IPS-NIHi7 (cell line): ENCODE measurements at regions not wholly inside any gene's neighbourhood (a gene's known extent, or its start where the extent isn't known, plus 50 kb on each side); places are given as distances from the start of the nearest gene placed in this dataset.

Experiments
- DNase-seq: peaks from one replicate; pipeline ENCODE4 v3.0.0; 2012; ENCODE audit warnings: mixed read lengths; ENCODE audit errors: extremely low spot score

DNA sequence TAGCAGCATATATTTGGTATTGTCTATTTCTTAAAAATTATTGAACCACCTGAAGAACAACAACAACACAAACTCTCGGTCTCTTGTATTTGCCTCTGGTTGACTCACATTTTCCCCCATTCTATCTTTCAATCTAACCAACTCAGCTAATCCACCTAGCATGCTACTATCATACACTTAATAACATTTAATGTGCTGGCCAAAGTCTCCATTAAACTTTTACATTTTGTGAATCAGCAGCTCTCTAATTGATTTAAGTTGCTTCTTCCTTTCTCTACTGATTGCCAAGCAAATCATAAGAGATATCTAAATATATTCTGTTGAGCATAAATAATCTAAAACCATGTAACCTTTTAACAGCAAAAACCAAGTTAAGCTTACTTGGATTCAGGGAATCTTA is 631.7 kb downstream of the IGSF11 start:
- DNase-seq, result no peak

DNA sequence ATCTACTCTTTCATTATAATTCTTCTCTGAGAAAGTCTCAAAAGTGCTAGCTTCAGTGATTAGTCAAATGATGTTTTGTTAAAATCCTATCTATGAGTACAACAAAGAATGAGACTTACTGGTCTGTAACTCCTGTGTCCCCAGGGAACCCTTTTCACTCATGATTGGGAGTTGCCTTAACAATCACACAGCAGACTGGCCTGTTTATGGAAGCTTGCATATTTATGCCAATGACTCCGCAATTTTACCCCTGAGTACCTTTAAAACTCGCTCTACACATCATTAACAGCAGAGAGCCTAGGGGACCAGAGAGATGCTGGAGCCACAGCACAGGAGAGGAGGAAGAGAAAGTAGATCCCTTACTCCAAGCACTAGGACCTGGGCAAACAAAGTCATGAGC is 628.1 kb downstream of the IGSF11 start:
- no peak for DNase-seq

DNA sequence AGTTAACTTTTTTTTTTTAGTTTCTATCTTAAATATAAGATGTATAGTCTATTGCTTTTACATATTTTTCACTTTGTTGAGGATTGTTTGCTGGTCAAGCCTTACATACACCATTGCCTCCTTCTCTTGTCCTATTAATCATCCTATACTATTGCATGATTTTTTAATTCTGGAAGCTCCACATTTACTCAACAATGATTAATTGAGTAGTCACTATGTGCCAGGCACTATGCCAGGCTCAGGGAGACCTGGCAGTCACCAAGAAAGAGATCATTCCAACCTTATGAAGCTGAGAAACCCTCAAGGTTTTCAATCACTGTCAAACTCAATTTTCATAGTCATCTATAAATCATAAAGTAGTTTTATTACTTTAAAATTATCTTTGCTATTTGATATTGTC is 626.2 kb downstream of the IGSF11 start:
- no peak for DNase-seq

DNA sequence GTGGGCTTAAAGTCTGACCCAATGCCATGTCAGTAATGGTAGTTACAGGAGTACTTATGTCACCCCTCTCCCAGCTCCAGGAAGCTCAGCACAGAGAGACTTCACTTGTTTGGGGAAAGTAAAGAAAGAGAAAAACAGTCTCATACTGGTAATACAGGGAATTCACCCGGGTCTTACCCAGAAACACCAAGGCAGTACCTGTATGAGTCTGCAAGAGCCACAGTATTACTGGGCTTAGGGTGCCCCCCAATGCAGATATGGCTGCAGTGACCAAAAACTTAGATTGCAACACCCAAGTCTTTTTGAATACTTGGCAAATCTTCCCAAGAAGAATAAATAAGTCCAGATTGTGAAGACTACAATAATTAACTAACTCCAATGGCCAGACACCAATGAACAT is 622.1 kb downstream of the IGSF11 start:
- no peak for DNase-seq

DNA sequence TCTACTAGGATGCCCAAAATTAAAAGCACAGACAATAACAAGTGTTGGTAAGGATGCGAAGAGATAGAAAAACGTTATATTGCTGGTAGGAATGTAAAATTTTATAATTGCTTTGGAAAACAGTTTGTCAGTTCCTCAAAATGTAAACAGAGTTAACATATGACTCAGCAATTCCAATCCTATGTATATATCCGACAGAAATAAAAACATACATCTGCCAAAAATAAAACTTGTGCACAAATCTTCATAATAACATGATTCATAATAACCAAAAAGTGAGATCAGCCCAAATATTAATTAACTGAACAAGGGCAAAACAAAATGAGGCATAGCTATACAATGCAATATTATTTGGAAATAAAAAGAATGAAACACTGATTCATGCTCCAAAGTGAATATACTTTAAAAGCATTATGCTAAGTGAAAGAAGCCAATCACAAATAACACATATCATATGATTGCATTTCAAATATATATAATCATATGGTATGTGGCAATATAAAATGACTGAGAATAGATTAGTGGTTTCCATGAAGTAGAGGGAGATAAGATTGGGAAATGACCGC is 609.3 kb downstream of the IGSF11 start:
- no peak for DNase-seq

DNA sequence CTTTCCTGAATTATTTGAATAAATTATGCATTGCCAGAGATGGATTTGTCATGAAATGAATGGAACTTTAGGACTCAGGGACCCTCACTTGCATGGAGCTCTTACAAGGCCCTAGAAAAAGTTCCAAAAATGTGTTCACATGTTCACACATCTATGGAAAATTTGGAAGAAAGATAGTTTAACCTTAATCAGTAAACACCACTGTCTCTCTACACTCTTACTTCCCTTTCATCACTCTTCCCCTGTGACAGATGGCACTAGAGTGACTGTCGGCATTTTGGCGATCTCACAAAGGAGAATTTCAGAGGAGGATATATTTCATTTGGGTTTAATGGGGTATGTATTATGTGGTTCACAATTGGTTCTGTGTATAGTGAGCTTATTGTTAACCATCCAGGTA is 600.8 kb downstream of the IGSF11 start:
- DNase-seq, result no peak

DNA sequence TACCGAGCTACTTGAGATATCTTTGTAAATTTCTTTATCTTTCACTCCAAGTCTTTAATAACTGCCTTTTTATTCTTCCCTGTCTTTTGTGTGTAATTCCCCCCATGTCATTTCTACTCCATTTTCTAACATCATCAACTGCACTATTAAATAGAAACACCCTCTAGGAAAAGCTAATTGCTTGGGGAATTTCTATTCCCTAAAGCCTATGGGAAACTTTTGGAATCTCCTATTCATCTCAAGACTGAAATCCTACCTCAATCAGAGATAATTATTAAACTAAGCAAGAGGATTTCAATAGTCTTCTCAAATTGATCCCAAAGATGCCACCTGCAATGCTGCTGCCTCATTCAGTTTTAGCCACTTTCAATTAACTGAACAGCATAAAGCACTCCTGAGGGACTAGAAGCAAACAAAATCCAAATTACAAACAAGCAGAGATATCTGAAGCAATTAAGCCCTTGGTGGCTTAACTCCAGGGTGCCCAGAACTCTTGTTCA is 598.7 kb downstream of the IGSF11 start:
- DNase-seq, result no peak

DNA sequence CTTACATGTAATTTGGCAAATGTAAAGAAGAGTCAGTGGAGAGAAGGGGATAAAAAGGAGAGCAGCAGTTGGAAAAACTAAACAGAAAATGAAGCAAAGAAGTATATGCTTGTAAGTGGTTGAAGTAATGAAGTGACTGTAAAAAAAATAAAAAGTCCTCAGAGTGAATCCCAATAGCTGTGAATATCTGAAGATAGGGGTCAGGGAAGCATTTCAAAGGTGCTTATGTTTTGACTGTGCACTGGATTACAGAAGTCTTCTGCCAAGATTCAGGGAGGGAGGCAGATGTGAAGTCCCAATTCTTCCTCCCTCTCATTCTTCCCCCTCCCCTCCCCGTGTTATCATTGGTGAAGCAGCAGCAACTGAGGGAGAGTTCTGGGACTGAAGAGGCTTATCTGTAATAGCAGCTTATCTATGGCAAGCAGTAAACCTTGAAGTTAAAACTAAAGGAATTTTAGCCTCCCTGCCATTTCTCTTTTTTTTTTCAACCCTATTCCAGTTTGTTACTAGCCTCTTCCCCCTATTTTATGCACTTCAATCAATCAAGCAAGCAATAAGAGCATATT is 597.9 kb downstream of the IGSF11 start:
- peak; percentile 15 for DNase-seq

DNA sequence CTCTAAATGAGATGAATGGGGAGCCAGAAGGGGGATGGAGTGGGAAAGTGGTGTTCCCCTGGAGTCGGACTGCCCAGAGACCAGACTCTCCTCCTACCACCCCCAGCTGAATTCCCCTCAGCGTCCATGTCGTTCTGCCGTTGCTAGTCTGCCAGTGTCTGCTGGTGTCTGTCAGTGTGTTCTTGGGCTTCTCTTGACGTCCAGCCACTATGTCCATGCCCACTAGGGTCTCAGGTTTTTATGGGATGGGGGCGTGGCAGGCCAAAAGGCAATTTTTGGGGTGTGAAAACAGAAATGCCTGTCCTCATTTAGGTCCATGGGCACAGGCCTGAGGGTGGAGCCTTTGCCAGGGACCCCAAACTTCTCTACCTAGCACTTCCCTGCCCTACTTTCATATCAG is 589.6 kb downstream of the IGSF11 start:
- DNase-seq, result no peak

DNA sequence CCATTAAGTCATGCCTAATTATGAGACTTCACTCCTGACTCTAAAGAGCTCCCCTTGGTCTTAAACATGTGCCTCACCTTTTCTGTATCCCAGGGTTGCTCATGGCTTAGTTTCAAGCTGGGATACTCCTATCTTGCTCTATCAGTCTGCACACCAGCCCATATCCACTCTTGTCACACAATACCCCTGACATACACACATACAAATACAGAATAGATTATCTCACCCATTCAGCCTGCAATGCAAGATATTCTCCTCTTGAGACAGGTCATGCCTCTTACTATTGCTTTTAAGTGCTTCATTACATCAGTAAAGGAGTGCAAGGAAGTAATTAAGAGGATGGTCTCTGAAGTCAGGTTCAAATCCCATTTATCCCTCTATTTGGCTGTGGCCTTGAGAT is 587.3 kb downstream of the IGSF11 start:
- DNase-seq, result no peak

DNA sequence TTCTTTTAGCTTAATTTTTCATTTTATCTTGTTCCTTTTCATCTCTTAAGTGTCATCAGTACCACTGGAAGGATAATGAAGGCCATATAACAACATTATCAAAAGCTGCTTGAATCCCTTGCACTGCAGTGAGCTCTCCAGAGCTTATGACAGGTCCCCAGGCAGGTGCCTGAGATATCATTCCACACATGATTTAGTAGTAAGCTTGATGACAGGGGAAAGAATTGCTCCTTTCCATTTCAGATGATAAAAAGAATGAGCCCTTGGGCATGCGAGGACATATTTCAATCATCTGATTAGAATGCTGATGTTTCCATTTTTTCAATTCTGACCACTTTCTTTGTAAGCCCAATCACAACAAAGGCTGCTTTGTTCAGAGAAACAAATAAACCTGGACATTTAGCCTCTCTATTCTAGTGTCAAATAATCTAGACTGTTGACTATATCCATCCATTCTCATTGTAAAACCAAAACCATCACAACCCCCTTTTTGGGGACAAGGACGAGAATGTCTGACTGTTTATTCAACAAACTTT is 567.8 kb downstream of the IGSF11 start:
- no peak for DNase-seq

DNA sequence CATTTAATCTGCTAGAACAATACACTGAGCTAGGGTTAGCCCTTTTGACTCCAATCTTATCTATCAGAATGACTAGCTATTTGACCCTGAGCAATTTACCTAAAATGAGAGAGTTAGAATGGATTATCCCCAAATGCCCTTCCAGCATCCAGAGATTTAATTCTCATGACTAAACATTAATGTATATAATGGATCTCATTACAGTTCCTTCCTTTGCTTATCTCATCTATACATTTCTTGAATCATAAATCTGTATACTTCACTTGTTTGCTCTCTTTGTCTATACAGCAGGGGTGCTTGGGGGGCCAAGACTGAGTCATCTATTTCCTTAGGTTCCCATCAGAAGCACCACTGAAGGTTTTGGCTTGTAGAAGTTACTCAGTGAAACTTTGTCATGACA is 565.8 kb downstream of the IGSF11 start:
- no peak for DNase-seq

DNA sequence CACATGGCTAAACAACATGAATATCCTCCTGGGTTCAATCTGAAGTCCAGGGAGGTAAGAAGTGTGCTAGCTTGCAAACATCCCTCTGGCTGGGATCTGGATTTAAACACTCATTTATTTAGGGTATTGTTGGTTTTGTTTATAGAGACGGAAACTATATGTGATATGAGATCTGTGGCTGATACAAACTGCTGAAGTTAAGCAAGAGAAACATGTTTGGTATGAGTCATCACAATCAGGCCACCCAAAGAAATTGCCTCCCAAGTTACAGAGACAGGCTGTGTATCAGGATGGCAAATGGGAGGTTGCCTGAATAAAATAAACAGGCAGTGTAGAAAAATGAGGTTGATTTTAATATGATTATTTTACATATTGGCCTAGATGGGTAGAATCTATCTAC is 562.1 kb downstream of the IGSF11 start:
- DNase-seq, result no peak

DNA sequence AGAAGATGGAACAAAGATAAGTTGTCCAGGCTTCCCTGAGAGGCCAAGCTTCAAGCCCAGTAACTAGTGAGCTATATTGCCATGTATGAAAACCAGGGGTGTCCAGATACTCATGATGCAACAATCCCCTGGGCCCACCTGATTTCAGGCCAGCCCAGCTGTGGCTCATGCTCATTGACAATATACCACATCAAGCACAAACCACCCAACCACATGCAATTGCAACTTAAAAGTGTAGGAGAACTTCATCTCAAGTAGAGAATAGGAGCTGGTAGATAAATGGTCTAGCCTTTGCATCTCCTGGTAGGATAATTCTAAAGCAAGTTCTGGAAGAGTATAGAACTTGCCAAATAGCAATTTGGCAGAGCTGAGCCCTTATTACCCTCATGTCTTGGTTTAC is 561.3 kb downstream of the IGSF11 start:
- DNase-seq, result no peak

DNA sequence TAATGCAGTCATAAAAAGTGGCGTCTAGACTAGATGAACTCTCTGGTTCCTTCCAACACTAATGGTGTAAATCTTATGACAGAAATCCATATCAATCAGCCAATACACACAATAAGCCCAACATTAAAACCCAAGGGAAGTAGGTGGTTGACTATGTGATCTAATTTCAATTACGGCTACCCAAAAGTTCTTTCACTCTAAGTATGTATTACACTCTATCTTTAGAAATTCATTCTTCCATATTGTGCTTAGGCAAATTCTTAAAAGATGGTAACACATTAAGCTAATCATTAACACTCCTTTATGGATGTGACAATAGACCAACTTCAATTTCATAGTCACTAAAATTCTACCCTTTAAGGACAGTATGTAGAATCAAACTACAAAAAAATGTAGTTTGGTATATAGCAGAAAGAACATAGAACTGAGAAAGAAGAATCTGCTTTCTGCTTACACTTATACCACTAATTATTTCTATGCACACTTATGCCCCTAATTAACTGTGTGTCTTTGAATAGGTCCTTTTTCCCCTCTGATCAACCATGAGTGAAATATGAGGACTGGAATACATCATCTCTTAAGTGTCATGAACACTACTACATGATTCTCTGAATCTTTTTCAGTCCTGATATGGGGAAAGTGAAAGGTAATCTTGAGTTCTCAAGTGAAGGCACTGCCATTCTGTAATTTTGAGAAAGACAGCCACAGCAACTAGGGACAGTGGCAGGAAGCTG is 557.6 kb downstream of the IGSF11 start:
- no peak for DNase-seq

DNA sequence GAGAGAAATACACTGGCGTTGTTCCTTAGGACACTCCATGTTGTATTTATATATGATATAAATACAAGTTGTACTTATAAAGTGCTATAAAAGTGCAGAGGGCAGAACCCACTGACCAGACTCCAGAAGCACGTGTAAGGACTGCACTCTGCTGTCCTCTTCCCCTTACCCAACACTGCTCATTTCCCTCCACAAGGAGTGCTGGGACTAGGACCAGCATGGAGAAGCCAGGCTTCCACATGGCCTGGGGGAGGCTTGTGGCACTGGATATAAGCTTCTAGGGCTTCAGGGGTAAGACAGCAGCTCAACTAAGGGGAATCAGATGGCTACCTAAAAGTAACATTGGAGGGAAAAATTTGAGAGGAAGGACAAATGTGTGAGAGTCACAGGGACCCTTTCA is 556.9 kb downstream of the IGSF11 start:
- no peak for DNase-seq

DNA sequence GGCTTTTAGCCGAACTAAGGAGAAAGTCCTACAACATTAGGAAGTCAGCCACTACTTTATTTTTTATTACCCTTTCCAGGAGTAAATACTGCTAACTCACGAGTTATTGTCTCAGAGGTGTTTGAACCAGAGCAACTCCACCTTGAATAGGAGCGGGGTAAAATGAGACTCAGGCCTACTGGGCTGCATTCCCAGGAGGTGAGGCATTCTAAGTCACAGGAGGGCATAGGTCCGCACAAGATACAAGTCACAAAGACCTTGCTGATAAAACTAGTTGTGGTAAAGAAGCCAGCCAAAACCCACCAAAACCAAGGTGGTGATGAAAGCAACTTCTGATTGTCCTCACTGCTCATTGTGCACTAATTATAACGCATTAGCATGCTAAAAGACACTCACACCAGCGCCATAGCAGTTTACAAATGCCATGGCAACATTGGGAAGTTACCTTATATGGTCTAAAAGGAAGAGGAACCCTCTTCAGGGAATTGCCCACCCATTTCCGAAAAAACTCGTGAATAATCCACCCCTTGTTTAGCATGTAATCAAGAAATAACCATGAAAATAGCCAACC is 555.9 kb downstream of the IGSF11 start:
- DNase-seq, result no peak

DNA sequence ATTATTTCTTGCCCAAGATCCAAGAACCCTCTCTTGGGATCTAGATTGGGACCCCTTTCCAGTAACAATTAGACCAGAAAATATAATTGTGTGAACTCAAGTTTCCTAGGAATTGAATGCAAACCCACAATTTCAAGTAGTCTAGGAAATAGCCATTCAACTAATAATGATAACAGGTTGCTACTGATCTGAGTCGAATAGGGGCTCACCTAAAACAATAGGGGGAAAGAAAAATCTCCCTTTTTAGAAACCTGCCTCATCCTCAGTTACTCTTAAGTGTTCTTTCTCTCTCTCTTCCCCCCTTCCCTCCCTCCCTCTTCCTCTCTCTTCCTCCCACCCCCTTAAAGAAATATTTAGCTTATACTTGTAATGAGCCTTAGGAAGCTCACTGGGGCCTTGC is 555.3 kb downstream of the IGSF11 start:
- DNase-seq, result no peak

DNA sequence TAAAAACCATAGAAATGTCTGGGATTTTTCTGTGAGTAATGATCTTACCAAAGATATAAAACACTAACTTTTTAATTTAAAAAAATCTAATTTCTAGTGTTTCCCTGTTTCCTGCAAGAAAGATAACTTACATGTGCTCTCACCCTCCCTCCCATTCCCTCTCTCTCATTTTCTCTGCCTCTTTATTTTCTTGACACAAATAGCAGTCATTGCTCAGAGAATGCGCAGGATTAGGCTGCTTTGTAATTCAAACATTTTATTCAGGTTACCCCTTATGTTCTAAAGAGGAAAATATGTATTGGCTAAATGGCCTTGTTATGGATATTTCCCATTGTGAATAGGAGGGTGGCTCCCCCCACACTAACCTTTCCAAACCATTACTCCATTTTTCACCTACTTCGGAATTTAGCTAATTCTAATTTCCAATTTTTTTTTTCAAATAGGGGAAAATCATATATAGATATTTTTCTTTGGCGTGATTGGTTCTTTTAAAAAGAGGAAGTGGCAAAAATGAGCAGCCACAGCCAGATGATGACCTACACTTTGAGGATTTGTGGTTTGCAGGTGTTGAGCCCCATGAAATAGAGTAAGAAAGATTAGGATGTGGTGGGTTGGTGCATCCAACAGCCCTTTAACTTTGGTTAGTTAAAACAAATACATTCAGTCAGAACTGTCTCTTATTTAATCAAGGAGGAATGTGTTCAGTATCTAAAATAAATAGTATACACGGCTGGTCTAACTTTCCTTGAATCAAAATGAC is 554.4 kb downstream of the IGSF11 start:
- no peak for DNase-seq

DNA sequence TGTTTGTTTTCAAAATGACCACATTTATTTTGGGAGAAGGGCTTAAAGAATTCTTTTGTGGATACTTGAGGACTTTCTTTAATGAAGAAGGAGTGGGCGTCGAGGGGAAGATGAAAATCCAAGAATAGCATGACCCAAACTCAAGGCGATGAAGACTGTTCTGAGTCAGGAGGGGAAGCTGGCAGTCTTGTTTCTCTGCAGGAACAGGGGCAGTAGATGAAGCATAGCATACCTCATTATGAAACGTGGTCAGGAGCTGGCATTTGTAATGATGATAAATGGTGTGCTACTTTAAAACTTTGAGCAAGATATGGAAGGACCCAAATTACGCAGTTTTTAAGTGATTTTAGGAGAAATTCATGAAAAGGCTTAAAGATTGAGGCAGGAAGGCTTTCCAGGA is 549.0 kb downstream of the IGSF11 start:
- DNase-seq, result no peak

DNA sequence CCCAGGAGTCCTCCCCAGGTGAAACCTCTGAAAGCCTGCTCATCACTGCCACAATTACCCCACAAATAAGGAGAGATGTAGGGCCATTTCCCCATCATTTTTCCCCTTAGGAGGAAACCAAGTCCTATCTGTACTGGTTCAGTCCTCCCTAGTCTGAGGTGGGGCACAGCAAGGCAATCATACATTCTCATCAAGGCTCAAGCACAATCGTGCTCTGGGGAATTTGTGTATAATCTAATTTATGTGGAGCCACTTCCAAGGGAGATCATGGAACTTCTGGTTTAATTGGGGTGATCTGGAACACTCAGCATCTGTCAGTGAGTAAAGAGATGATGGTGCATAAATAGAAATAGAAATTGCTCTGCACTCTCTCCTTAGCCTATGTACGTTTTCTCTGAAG is 546.9 kb downstream of the IGSF11 start:
- DNase-seq, result no peak

DNA sequence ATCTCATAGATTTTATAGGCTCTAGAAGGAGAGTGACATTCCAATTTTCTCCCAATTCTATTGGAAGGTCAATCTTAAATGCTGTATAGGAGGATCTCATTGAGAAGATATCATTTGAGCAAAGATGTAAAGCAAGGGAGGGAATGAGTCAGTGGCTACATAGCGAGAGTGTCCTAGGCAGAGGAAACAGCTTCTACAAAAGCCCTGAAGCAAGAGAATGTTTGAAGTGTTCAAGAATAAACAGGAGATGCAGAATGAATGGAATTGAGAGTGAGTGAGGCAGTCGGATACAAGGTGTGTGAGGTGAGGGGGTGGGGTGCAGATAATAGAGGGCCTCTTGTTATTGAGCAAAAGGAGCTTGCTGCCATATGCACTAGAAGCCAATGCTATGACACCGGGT is 545.9 kb downstream of the IGSF11 start:
- DNase-seq, result no peak
